ENCODE measurements at regions not wholly inside any gene's neighbourhood (a gene's known extent, or its start where the extent isn't known, plus 50 kb on each side); places are given as distances from the start of the nearest gene placed in this dataset.

DNA sequence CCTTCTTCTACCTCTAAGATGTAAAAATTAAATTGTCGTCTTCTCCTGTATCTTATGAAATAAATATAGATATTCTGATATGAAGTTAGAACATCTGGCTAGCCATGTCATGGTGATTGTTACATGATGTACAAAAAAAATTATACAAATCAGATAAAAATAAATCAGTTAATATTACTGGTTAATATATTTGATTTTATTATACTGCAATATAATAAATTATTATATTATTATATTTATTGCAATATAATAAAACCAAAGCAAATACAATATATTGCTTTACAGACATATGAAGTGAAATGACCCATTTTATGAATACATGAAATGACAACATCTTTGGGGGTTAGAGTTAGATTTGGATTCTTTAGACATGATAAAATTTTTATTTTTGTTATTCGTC lies 72.3 kb upstream of the NAALADL2 start:
- no peak for DNase-seq

DNA sequence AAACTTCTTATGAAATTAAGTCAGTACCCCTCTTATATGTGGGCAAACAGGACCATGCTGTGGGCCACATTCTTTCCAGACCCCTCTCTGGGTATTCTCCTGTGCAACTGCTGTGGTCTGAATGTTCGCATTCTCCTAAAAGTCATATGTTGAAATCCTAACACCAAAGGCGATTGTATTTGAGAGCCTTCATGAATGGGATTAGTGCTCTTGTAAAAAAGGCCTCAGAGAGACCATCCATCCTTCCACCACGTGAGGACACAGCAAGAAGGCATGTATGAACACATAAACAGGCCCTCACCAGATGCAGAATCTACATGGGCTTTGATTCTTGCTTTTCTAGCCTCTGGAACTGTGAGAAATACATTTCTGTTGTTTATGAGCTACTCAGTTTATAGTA lies 68.0 kb upstream of the NAALADL2 start:
- no peak for DNase-seq

DNA sequence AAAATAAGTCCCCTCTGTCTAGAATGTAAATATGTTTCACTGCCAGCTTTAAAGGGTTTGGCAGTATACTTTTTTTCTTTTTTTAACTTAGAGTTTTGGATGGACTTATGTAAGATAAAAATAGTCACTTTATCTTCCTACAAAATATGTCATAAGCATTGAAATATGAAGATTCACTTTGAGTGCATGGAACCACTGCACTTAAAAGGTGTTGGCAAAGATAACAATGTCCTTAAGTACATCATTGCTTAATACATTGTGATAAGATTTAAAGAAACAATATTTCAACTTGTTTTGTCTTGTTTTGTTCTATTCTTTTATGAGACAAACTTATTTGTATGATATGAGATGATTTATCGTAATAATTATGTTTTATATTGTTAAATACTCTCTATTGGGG lies 66.3 kb upstream of the NAALADL2 start:
- no peak for DNase-seq
